ENCODE measurements at regions not wholly inside any gene's neighbourhood (a gene's known extent, or its start where the extent isn't known, plus 50 kb on each side); places are given as distances from the start of the nearest gene placed in this dataset.

DNA sequence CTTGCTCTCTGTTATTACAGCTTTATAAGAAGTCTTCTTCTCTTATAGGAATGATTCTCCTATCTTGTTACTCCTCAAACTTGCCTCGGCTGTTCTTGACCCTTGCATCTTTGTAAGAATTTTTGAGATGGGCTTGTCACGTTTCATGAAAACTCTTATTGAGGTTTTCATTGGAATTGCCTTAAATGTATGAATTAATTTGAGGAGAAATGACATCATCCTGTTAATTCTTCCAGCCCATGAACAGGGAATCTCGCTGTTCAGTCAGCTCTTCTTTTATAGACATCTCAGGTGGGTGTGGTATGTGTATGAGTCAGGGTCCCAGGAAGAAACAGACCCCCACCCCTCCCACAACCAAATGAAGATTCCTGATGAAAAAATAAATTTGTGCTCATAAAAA is 107.1 kb upstream of the MYL2 start:
- Histone ChIP-seq H3K4me2 (ENCODE audit: low read length) (no peak overlapping the region), H3K9me3 (replicated peaks; ENCODE audit: low read length) (no peaks in the 10 kb centered on the region), H3K9ac (ENCODE audit: low read depth, low read length) (no peak overlapping the region), H3K27me3 (ENCODE audit: control insufficient read depth, insufficient read depth, low read length) (peaks cover 38% of the 10 kb centered on the region), H3K4me3 (ENCODE audit: low read length) (no peak overlapping the region), H3K36me3 (ENCODE audit: insufficient read depth, low read length) (no peaks in the 10 kb centered on the region), H3K4me1 (ENCODE audit: control insufficient read depth, insufficient read depth, low read length) (no peaks in the 10 kb centered on the region)

DNA sequence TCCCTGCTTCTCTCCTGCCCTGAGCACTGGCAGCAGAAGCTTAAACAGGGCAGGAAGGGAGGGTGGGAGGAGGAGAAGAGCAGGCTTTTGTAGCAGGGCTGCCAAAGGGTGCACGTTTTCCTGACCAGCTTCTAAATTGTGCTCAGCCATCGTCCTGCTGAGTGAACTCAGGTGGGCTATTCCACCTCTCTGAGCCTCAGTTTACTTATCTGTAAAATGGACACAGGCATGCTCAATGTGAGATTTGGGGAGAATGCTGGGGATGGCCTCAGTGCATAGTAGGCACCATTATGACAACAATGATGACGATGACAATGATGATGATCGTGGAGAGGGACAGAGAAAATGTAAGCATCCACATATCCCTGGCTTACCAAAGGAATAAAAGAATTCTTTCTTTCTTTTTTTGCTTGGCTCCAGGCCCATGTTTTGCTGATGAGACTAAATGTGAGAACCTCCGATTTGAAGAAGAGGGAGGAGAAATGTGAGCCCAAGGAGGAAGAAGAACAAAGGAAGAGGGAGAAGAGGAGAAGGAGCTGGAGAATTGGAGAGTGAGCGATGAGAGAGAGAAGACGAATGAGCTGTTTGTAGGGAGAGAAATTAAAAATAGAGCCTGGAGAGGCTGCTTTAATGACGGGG is 105.5 kb upstream of the MYL2 start:
- no peak overlapping the region for H3K9ac ChIP-seq (ENCODE audit: low read depth, low read length)
- H3K9me3 ChIP-seq (replicated peaks; ENCODE audit: low read length) = no peaks in the 10 kb centered on the region
- H3K4me2 ChIP-seq (ENCODE audit: low read length) = no peak overlapping the region
- H3K36me3 ChIP-seq (ENCODE audit: insufficient read depth, low read length) = no peaks in the 10 kb centered on the region
- H3K4me3 ChIP-seq (ENCODE audit: low read length) = no peak overlapping the region
- H3K4me1 ChIP-seq (ENCODE audit: control insufficient read depth, insufficient read depth, low read length) = no peaks in the 10 kb centered on the region
- H3K27me3 ChIP-seq (ENCODE audit: control insufficient read depth, insufficient read depth, low read length) = peaks cover 23% of the 10 kb centered on the region

DNA sequence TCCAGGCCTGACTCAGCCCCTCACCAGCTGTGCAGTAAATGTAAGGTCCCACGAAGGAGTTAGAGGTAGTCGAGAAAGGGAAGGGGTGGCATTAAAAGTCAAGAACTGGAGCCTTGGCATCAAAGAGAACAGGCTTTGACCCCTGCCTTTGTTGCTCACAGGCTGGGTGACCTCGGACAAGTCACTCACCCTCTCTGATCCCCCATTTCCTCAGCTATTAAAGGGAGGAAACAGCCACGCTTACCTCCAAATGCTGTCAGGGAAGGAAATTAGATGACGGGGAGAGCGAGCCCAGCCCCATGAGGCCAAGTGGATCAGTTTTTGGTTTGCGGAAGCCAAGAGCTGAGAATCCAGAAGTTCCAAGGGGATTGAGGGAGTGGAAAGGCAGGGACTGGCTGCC is 104.9 kb upstream of the MYL2 start:
- H3K4me1 ChIP-seq (ENCODE audit: control insufficient read depth, insufficient read depth, low read length) = no peaks in the 10 kb centered on the region
- H3K4me3 ChIP-seq (ENCODE audit: low read length) = no peak overlapping the region
- no peak overlapping the region for H3K4me2 ChIP-seq (ENCODE audit: low read length)
- peaks cover 17% of the 10 kb centered on the region for H3K27me3 ChIP-seq (ENCODE audit: control insufficient read depth, insufficient read depth, low read length)
- no peaks in the 10 kb centered on the region for H3K36me3 ChIP-seq (ENCODE audit: insufficient read depth, low read length)
- H3K9ac ChIP-seq (ENCODE audit: low read depth, low read length) = no peak overlapping the region
- no peaks in the 10 kb centered on the region for H3K9me3 ChIP-seq (replicated peaks; ENCODE audit: low read length)

DNA sequence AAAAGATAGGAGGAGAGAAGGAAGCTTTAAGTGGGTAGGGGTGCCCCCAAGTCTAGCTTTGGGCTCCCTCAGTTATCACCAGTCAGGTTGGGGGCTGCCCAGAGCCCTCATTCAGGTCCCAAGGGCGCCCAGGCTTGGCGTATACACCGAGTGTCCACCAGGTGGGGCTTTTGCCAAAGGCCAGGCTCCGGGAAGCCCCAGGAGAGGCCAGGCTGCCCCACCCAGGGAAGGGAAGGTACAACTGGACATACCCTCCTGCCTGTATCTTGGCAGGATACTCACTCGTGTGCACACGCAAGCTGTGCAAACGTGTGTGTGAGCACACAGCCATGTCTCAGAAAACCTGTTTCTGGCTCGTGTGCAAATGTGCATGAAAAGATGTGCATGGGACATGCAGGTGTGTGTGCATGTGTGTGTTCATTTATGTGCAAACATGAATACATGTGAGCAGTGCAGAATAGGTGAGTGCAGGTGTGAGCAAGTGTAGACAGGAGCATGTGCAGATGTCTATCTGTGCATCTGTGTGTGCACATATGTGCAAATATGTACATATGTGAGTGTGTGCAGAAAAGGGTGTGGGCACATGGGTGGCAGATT is 103.9 kb upstream of the MYL2 start:
- H3K27me3 ChIP-seq (ENCODE audit: control insufficient read depth, insufficient read depth, low read length) = peaks cover 9% of the 10 kb centered on the region

DNA sequence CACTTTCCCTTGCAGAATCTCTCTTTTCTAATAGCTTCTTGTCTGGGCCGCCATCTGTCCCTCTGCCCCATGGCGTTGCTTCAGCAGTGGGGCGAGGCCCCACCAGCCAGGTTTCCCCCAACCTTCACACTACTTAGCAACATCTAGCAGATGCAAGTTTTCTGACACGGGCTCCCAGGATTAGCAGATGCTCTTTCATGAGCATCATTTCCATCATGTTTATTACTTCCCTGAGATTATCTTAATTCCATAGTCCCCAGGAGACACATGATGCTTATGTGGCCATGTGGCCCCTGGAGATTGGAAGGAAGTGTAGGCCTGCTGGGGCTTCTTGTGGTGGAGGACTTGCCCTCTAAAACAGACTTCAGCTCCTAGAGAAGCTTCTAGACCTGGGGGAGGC is 102.0 kb upstream of the MYL2 start:
- no peak overlapping the region for H3K4me3 ChIP-seq (ENCODE audit: low read length)
- H3K4me2 ChIP-seq (ENCODE audit: low read length) = no peak overlapping the region
- no peak overlapping the region for H3K9ac ChIP-seq (ENCODE audit: low read depth, low read length)
- no peaks in the 10 kb centered on the region for H3K36me3 ChIP-seq (ENCODE audit: insufficient read depth, low read length)
- H3K9me3 ChIP-seq (replicated peaks; ENCODE audit: low read length) = no peaks in the 10 kb centered on the region
- peaks cover 2% of the 10 kb centered on the region for H3K27me3 ChIP-seq (ENCODE audit: control insufficient read depth, insufficient read depth, low read length)
- H3K4me1 ChIP-seq (ENCODE audit: control insufficient read depth, insufficient read depth, low read length) = no peaks in the 10 kb centered on the region

More for the DNA sequence above, 103.9 kb upstream of the MYL2 start:
- no peak overlapping the region for H3K4me3 ChIP-seq (ENCODE audit: low read length)
- H3K36me3 ChIP-seq (ENCODE audit: insufficient read depth, low read length) = no peaks in the 10 kb centered on the region
- no peaks in the 10 kb centered on the region for H3K4me1 ChIP-seq (ENCODE audit: control insufficient read depth, insufficient read depth, low read length)
- no peak overlapping the region for H3K9ac ChIP-seq (ENCODE audit: low read depth, low read length)
- H3K9me3 ChIP-seq (replicated peaks; ENCODE audit: low read length) = no peaks in the 10 kb centered on the region
- H3K4me2 ChIP-seq (ENCODE audit: low read length) = no peak overlapping the region

DNA sequence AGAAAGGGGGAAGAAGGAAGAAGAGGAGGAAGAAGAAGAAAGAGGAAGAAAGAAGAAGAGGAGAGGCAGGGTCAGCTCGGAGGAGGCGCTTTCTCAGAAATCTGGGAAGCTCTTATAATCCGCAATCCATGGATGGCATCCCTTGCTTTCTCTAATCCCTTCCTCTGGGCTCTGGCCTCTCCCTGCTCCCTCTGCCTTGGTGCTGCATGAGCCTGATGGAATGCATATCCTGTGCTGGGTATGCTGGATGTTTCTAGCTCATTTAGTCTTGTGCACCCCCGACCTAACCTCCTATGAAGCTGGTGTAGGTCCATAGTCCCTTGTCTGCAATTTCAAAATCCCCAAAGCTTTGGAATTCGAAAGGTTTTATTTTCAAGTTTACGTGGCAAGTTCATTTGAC is 94.2 kb upstream of the MYL2 start:
- no peak overlapping the region for H3K9ac ChIP-seq (ENCODE audit: low read depth, low read length)

DNA sequence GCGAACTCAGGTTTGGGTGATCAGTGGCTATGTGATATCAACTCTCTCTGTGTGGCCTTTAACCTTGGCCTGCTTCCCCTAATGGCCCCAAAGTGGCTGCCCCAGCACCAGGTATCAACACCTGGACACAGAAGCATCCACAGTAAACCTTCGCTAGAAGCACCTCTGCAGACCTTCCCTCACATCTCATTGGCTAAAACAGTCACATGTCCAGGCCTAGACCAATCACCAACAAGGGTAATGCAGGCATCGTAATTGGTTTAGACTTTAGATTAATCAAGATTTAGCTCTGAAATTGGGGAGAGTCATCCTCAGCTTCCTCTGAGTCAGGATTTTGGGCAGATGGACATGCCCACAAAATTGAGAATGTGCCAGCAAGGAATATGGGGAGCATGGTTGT is 92.5 kb upstream of the MYL2 start:
- Histone ChIP-seq H3K27me3 (ENCODE audit: control insufficient read depth, insufficient read depth, low read length) (no peaks in the 10 kb centered on the region), H3K9ac (ENCODE audit: low read depth, low read length) (no peak overlapping the region), H3K4me3 (ENCODE audit: low read length) (no peak overlapping the region), H3K4me1 (ENCODE audit: control insufficient read depth, insufficient read depth, low read length) (no peaks in the 10 kb centered on the region), H3K9me3 (replicated peaks; ENCODE audit: low read length) (no peaks in the 10 kb centered on the region), H3K4me2 (ENCODE audit: low read length) (no peak overlapping the region), H3K36me3 (ENCODE audit: insufficient read depth, low read length) (no peaks in the 10 kb centered on the region)

More for the DNA sequence above, 94.2 kb upstream of the MYL2 start:
- no peak overlapping the region for H3K4me3 ChIP-seq (ENCODE audit: low read length)
- no peak overlapping the region for H3K4me2 ChIP-seq (ENCODE audit: low read length)
- no peaks in the 10 kb centered on the region for H3K4me1 ChIP-seq (ENCODE audit: control insufficient read depth, insufficient read depth, low read length)
- no peaks in the 10 kb centered on the region for H3K27me3 ChIP-seq (ENCODE audit: control insufficient read depth, insufficient read depth, low read length)
- no peaks in the 10 kb centered on the region for H3K36me3 ChIP-seq (ENCODE audit: insufficient read depth, low read length)
- H3K9me3 ChIP-seq (replicated peaks; ENCODE audit: low read length) = no peaks in the 10 kb centered on the region

DNA sequence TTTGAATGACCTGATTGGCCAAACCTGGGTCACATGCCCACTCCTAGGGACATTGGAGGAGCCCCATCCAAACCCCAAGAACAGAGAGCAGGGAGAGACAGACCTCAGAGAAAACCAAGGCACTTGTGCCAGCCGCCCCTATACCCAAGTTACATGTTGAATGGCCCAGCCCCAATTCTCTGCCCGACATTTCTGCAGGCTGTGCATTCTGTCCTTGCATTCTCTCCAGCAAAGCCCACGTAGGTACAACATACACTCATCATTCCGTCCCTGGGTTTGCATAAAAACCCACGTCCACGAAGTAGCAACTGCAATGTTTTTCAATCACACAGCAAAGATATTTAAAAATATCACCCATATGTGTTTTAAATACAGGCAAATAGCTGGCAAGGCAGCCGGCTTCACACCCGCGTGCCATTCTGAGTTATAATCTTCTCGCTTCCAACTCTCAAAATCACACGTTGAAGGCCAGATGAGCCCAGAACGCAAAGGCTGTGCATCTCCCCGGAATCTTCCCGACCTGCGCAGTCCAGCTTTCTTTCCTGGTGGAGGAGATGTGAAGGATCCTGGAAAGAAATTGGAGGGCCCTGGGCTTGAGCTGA is 91.7 kb upstream of the MYL2 start:
- Histone ChIP-seq H3K4me3 (ENCODE audit: low read length) (no peak overlapping the region), H3K9ac (ENCODE audit: low read depth, low read length) (no peak overlapping the region), H3K4me2 (ENCODE audit: low read length) (no peak overlapping the region), H3K36me3 (ENCODE audit: insufficient read depth, low read length) (no peaks in the 10 kb centered on the region), H3K9me3 (replicated peaks; ENCODE audit: low read length) (no peaks in the 10 kb centered on the region), H3K4me1 (ENCODE audit: control insufficient read depth, insufficient read depth, low read length) (no peaks in the 10 kb centered on the region), H3K27me3 (ENCODE audit: control insufficient read depth, insufficient read depth, low read length) (no peaks in the 10 kb centered on the region)

DNA sequence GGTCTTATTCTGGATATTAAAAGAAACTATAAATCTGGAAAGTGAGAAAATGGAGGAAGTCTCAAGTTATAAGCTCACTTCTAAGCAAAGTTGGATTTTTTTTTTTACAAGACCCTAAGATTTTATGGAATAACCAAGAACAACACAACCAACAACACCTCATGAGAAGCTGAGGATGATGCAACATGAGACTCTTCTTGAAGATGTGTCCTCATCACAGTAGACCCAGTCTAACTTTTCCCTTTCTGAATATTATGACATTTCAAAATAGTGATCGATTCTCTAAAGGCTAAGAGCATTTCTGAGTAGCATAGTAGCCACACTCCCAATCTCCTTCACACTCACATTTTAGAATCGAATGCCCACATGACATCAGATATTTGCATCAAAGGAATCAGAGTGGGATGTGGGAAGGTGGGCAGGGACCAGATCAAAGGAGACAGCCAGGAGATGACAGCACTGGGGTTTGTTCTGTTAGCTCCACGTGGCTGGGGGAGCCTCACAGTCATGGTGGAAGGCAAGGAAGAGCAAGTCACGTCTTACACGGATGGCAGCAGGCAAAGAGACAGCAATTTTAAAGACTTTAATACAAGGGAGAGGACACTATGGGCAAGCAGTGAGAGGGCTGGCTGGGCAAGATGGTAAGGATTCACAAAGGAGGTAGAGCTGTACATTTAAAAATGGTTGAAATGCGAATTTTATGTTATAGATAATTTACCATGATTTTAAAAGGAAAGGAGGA is 90.7 kb upstream of the MYL2 start:
- H3K4me3 ChIP-seq (ENCODE audit: low read length) = no peak overlapping the region

DNA sequence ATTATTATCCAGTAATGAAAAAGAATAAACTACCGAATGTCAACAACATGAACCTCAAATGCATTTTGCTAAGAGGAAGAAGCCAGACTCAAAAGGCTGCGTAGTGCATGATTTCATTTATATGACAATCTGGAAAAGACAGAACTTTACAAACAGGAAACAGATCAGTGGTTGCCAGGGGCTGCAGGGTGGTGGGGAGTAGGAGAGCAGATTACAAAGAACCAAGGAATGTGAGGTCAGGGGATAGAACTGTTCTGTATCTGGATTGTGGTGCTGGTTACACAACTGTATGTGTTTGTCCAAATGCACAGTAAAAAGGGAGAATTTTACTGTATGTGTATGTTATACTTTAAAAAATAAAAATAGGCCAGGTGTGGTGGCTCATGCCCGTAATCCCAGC is 89.7 kb upstream of the MYL2 start:
- Histone ChIP-seq H3K9ac (ENCODE audit: low read depth, low read length) (no peak overlapping the region), H3K4me1 (ENCODE audit: control insufficient read depth, insufficient read depth, low read length) (no peaks in the 10 kb centered on the region)

More for the DNA sequence above, 90.7 kb upstream of the MYL2 start:
- no peaks in the 10 kb centered on the region for H3K27me3 ChIP-seq (ENCODE audit: control insufficient read depth, insufficient read depth, low read length)
- H3K9ac ChIP-seq (ENCODE audit: low read depth, low read length) = no peak overlapping the region
- no peaks in the 10 kb centered on the region for H3K36me3 ChIP-seq (ENCODE audit: insufficient read depth, low read length)
- H3K4me2 ChIP-seq (ENCODE audit: low read length) = no peak overlapping the region
- H3K4me1 ChIP-seq (ENCODE audit: control insufficient read depth, insufficient read depth, low read length) = no peaks in the 10 kb centered on the region
- no peaks in the 10 kb centered on the region for H3K9me3 ChIP-seq (replicated peaks; ENCODE audit: low read length)

DNA sequence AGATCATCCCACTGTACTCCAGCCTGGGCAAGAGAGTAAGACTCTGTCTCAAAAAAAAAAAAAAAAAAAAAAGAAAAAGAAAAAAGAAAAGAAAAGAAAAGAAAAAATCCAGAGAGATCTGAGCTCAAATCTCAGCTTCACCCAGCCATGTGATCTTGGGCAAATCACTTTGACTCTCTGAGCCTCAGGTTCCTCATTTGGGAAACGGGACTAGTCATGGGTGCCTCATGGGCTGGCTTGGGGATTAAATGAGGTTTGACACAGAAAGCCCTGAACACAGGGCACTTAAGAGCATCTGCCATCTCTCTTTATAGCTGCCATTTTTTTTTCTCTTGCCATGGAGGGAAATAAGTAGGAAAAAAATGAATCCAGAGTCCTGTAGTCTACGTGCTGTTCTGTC is 86.2 kb upstream of the MYL2 start:
- Histone ChIP-seq H3K9me3 (replicated peaks; ENCODE audit: low read length) (no peaks in the 10 kb centered on the region), H3K4me3 (ENCODE audit: low read length) (no peak overlapping the region), H3K9ac (ENCODE audit: low read depth, low read length) (no peak overlapping the region), H3K4me1 (ENCODE audit: control insufficient read depth, insufficient read depth, low read length) (no peaks in the 10 kb centered on the region), H3K27me3 (ENCODE audit: control insufficient read depth, insufficient read depth, low read length) (no peaks in the 10 kb centered on the region), H3K4me2 (ENCODE audit: low read length) (no peak overlapping the region), H3K36me3 (ENCODE audit: insufficient read depth, low read length) (no peaks in the 10 kb centered on the region)

More for the DNA sequence above, 89.7 kb upstream of the MYL2 start:
- Histone ChIP-seq H3K36me3 (ENCODE audit: insufficient read depth, low read length) (no peaks in the 10 kb centered on the region), H3K4me2 (ENCODE audit: low read length) (no peak overlapping the region), H3K4me3 (ENCODE audit: low read length) (no peak overlapping the region), H3K27me3 (ENCODE audit: control insufficient read depth, insufficient read depth, low read length) (no peaks in the 10 kb centered on the region), H3K9me3 (replicated peaks; ENCODE audit: low read length) (no peaks in the 10 kb centered on the region)
